SIG-M5 (cell line): ENCODE measurements at regions not wholly inside any gene's neighbourhood (a gene's known extent, or its start where the extent isn't known, plus 50 kb on each side); places are given as distances from the start of the nearest gene placed in this dataset.
"Not testable (repeated sequence)": the region's sequence is repeated elsewhere in the genome, so short reads cannot be mapped to it uniquely, and the experiment has no call there.

ENCODE experiments used
- DNase-seq: peaks from one replicate; lab custom pipeline; 2025; lab: John Stamatoyannopoulos, UW

DNA sequence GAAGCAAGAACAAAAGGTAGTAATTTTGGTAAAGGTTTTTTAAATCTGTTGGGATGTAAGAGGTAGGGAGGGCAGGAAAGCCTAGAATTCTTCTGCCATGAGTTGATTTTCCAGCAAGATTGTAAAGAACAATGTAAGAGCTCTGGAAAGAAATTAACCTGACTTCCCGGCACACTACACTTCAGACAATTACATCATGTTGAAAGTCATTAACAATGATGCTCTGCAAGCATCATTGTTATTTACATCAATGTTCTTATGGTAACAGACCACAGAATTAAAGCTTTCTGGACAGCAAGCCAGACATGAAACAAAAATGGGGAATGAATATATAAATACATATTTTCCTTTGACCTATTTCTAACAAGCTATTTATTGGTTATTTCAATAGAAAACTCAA, 342.2 kb downstream of the CEP170 start:
- DNase-seq, result not testable (repeated sequence)

DNA sequence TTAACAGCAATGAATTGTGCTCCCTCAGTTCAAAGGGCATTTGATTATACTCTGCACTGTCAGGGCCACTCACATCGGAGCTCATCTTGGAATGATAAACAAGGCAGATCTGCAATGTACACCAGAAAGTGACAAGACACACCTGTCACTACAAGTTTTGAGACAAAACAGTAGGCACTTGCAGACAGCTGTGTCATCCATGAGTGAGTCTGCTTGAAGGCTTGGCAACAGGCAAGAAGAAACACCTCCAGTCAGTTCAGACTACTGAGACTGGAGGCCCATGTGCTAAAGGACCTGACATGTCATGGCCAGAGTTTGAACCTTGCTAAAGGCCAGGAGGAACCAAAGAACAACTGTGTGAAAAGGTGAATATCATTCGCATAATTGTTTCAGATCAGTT, 354.5 kb downstream of the CEP170 start:
- not testable (repeated sequence) for DNase-seq

DNA sequence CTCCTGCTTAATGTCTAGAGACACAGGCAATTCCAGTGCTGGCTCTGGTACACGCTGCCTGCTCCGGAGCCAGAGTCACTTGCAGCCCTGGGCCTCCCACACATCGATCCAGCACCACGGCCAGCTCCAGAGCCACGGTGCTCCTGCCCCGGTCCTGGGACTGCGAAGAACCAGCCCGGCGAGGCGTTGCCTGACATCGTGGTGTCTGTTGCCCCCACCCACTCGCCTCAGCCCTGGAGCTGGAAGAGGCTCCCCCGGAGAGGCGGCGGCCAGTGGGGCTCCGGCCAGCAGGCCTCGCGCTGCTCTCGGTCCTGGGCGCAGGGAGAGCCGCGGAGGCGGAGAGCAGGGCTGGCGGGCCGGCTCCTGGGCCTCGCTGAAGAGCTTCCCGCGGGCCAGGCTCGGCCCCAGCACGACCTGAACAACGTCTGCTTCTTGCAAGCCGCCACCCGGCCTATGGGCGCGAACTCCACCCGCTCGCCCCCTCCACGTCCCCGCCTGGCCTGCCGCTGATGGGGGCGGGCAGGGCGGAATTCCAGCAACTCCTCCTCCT, 364.8 kb downstream of the CEP170 start:
- DNase-seq, result no peak

DNA sequence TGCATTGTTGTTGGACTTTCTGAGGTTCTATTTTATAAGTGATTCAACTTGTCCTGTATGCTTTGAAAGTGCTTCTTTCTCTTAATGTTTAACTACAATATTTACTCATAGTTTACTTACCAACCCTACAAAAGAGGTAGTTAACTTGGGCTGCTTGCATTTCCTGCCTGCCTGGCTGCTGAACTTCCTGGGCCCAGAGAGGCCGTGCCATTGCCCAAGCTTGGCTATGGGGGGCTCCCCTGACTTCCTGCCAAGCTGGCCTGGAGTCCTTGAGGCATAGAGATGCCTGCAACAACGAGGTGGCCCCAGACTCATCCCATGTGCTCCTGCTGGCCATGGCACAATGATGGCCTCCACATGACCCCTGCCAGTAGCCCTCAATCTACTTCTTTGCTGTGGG, 361.6 kb upstream of the PLD5 start:
- no peak for DNase-seq

DNA sequence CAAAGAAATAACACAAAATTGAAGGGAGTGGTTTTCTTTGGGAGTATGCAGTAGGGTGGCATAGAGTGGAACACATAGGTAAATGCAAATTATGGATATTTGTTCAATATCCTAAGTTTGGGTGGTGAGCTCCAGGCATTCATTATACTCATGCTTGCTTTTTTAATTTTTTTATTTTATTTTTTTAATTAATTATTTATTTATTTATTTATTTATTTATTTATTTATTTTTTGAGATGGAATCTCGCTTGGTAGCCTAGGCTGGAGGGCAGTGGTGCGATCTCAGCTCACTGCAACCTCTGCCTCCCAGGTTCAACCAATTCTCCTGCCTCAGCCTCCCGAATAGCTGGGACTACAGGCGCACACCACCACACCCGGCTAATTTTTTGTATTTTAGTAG, 355.5 kb upstream of the PLD5 start:
- not testable (repeated sequence) for DNase-seq

DNA sequence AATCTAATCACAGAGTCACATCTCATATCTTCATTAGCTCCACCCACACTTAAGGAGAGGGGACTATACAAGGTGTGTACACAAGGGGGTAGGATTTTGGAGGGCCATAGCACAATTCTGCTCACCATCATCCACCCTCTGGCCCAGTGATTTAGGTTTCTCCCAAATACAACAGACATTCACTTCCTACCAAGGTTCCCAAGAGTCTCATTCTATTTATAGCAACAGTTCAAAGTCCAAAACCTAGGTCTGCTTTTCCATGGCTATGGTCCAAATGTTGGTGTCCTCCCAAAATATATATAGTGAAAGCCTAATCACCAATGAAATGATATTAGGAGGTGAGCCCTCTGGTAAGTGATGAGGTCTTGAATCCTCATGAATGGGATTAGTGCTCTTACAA, 353.2 kb upstream of the PLD5 start:
- DNase-seq, result no peak

DNA sequence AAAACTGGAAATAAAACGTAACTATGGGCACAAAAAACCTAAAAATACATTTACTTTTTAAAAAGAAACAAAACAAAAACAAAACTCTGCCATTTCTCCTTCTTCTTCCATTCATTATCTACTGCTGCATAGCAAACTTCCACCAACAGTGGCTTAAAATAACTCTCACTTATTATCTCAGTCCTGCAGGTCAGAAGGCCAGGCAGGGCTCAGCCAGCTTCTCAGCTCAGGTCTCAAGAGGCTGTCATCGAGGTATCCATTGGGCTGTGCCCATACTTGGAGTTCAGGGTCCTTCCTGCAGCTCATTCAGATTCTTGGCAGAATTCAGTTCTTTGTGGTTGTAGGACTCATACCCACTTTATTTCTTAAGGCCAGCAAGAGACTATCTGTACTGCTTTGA, 352.7 kb upstream of the PLD5 start:
- no peak for DNase-seq

DNA sequence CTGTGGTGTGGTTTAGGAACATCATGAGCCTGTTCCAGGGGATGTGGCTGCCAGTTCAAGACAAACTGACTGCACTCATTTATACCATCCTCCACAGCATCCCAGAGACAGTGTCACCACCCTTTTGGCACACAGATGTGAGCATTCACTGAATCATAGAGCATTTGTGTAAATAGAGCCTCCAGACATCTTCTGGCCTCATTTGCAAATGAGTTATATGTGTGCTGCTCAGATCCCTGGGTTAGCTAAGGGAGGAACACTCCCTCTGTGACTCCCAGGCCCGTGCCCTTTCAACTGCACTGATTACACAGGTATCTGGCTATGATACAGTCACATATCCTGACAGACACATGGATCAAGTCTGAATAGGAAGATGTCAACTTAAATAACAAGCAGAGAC, 351.5 kb upstream of the PLD5 start:
- DNase-seq, result no peak

DNA sequence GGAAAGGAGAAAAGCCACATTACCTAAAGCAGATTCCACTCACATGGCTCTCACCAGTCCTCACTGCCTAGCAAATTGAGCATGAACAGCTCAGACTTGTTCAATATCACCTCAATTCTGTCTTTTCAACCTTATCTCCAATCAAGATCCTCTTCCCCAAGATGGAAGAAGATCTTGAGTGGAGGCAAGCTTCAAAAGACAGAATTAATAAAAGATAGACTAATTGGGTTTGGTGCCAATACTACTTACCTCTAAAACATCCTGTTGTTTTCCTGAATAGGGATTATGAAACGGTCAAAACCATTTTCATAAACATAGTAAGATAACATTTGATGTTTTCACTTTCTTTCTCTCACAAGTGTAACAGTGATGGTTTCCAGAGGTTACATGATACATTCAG, 349.2 kb upstream of the PLD5 start:
- no peak for DNase-seq

DNA sequence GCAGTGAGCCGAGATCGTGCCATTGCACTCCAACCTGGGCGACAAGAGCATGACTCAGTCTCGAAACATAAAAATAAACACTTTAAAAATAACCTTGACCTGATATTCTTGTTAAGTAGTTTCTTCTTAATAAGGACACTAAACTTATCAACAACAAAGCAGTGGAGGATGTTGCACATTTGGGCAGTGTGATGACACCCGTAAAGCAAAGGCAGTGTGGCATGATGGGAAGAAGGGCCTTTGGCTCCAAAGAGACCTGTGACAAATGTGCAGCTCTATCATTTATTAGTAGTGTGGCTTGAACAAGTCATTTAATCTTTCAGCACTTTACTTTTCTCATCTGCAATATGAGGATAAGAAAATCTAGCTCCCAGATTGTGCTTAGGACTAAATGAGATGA, 348.0 kb upstream of the PLD5 start:
- no peak for DNase-seq

DNA sequence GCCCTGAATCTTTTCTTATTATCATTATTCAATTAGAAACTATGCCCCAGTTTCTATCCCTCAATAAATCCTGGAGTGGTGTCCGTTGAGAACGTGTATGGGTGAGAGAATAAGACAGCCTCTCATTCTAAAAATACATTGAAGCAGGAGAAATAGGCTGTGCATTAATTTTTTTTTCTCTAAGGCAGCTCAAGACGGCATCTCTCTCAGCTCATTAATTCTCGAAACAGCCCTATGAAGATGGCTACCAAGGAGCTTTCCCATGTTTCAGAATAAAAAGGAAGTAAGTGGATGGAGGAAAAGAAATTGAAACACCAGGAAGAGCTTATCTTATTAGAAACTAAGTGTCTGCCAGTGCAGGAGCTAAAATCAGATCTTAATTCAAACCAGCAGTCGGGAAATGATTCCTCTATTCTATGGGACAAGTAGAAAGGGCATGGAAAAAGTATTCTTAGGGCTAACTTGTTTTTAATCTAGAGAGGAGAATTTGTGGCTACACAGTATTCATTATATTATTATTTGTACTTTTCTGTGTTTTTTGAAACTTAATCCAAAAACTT, 347.1 kb upstream of the PLD5 start:
- DNase-seq, result no peak

DNA sequence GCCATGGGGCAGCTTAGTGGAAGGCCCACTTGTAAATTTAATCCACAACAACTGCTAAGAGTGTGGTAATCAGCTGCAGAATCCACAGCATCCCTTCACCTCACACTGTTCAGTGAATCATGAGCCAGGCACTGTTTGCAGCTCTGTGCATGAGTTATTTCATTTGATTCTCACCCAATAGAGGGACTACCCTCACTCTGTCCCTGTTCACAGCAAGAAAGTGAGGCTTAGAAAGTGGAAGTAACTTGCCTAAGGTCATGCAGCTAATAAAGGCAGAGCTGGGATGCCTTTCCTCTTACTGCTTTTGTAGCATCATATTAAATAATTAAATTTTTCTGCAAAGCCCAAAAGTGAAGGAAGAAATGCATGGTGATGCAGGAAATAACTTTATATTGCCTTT, 346.5 kb upstream of the PLD5 start:
- DNase-seq, result no peak

DNA sequence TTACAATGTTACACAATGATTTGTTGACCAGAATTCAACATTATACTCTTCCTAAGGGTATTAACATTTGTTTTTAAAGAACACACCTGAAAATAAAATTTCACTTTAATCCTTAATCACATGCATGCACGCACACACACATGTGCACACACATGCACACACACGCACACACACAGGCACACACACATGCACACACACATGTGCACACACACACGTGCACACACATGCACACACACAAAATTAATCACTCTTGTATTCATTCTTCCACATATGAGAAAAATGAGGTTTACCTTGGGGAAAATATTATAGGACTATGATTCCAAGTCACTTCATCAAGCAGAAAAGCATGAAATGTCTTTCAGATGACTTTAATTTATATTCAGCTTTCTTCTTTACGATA, 331.8 kb upstream of the PLD5 start:
- no peak for DNase-seq

DNA sequence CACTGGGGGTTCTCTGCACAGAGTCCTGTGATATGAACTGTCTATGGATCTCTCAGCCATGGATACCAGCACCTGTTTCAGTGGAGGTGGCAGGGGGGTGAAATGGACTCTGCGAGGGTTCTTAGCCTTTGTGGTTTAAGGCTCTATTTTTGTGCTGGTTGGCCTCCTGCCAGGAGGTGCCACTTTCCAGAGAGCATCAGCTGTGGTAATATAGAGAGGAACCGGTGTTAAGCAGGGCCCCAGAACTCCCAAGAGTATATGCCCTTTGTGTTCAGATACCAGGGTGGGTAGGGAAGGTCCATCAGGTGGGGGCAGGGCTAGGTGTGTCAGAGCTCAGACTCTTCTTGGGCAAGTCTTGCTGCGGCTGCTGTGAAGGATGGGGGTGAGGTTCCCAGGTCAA, 330.0 kb upstream of the PLD5 start:
- no peak for DNase-seq

DNA sequence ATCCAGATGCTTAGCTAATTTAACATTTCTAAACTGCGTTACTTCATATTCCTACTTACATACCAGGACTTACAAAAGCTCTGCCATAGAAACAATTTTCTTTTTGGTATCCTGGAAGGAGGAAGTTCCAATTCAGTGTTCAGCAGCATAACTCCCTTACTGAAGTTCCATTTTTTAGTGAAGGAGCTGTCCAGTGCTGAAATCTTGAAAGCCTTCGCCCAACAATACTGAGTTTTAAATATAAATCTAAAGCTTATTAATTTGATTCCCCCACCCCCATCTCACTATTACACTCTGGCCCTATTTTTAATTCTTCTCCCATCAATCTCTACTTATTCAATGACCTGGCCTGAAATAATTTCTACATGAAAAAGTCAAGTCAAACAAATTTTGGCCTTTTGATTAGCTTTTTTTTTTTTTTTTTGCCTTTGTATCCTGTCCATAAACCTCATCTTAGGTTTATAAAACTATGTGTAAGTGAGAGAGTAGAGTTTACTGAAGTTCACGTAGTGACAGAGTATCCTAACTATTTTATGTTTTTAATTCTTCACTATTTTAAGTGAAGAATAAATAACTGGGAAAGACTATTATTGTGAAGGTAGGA, 323.0 kb upstream of the PLD5 start:
- DNase-seq, result no peak

DNA sequence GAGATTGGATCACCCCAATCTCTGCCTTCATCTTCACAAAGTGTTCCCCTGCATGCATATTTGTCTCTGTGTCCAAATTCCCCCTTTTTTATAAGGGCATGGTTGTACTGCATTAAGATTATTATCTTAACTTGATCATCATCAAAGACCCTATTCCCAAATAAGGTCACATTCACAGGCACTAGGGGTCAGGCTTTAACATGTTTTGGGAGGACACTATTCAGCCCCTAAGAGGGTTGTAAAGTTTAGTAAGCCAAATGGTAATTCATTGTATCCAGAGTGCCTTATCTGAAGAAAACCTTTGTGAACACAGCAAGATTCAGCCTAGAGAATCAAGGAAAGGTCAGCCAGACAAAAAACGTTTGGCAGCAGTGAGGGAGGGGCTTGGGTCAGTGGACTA, 317.6 kb upstream of the PLD5 start:
- DNase-seq, result no peak

DNA sequence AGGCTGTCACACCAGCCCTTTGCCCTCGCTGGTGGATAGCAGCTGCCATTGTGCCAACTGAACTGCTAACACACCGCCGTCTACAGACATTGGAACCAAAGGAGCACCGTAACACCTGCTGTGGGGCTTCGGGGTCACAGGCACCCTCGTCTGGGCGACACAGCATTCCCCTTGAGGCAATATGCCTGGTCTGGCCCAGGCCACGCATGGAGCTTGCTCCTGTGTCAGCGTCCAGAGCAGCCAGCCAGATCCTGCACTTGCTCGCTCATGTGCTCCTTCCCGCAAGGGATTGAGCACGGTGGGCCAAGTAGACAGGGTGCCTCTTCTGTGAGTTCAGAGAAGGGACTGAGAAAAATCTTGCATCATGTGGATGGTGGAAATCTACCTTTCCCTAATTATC, 314.6 kb upstream of the PLD5 start:
- no peak for DNase-seq

DNA sequence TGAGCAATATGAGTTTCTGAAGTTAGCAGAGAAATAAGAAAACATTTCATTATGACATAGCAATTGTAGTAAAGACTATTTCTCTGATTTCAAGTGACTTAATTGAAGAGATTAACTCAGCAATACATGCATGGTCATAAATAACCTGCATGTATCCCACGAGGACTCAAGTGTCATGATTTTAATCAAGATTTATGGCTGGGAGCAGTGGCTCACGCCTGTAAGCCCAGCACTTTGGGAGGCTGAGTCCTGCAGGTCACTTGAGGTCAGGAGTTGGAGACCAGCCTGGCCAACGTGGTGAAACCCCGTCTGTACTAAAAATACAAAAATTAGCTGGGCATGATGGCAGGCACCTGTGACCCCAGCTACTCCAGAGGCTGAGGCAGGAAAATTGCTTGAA, 311.9 kb upstream of the PLD5 start:
- DNase-seq, result no peak

DNA sequence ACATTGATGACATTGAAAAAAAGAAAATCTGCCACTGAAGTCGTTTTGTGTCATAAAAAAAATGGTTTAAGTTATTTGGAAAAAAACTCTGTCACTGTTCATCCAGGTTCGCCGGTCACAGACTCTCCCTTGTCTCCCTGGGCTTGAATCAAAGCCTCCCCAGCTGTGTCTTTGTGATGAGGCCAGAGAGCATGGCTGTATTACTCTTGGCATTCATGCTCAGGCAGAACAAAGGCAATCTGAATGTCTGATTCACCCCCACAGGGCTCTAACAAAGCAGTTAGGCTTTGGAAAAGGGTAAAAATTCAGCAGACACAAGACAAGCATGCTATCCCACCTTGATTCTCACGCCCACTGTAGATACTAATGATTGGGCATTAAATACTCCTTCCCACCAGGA, 304.3 kb upstream of the PLD5 start:
- DNase-seq, result no peak

DNA sequence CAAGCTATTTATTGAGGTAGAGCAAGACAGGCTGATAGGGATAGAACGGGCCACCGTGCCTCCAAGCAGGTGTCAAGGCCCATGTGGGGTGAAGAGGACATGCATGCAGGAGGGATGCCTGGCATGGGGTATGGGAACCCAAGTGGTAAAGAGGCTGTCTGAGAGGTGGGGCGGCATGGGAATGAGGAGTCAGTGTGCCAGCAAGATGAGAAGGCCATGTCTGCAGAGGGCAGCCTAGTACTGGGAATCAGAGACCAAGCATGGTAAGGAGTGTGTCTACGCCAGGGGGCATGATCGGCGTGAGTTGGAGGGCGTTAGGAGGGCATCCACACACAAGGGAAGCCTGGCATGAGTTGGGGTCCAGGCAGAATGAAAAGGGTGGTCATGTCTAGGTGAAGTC, 303.7 kb upstream of the PLD5 start:
- DNase-seq, result no peak

DNA sequence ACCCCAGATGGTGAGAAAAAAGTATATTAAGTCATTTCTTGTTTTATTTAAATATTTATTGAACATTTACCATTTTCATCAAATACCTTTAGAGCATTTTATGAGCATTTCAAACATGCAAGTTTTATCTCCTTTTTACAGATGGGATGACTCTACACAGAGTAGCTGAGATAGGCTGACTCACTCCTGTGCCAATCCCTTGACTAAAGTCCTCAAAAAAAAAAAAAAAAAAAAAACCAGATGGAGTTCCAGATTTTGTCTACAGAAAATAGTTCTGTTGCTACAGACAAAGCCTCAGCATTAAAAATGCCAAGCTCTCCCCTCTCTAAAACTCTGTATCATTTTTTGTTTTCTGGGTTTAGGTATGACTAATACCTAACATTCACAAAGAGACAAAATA, 303.0 kb upstream of the PLD5 start:
- DNase-seq, result no peak

DNA sequence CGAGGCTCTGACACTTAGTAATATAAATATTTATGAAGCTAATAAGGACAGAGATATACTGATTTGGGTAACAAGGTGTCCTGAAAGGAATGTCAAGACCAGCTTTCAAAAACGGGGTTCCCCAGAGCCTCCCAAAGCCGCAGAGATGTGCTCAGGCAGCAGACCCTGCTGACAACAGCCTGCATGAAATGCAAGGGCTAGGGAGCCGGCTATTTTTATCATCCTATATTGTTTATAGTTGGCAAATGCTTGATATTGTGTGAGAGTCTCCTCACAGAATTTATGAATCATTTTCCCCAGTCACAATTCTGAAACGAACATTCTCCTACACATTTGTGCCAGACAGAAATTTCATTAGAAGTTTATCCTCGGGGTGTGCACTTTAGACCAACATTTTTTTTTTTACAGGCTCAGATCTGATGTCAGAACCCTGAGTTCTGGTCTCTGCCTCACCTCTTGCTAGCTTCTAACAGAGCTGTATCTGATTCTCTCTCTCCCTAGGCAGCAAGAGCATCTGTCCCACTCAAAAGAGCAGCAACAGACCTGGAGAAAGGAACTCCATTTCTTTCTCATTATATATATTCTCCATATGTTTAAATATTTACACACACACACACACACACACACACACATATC, 302.3 kb upstream of the PLD5 start:
- no peak for DNase-seq

DNA sequence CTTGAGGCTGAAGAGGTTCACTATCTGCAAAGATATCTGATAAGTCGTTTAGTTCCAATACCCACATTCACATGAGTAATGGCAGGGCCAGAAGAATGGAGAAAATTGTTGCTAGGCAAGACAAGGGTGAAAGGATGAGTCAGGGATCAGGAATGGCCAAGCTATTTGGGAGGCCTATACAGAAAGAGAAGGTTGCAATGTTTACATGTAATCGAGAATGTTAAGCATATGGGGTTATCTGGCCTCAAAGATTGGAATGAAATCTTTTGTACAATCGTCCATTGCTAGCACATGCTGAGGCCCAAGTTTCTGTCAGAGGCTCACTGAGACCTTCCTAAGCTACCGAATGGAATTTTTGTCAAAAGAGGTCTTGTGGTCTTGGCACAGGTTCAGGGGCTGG, 299.9 kb upstream of the PLD5 start:
- DNase-seq, result no peak
